ENCODE measurements at regions not wholly inside any gene's neighbourhood (a gene's known extent, or its start where the extent isn't known, plus 50 kb on each side); places are given as distances from the start of the nearest gene placed in this dataset.

DNA sequence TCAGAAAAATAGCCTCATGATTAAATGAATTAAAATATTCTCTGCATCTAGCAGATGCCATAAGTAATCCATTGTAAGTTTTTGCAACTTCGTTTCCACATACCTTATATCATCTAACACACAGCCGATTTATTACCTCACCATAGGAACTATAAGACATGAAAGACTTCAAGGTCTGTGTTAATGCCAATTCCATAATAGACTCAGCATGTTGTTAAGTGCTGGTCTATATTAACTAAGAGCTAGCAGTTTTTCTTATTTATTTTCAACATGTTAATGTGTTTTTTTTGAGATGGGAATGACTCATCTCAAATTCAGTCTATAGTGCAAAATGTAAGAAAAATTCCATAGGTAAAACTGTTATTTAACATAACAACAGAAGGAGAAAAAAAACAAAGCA lies 243.9 kb upstream of the GULP1 start:
- TF ChIP-seq, protein P1, sequence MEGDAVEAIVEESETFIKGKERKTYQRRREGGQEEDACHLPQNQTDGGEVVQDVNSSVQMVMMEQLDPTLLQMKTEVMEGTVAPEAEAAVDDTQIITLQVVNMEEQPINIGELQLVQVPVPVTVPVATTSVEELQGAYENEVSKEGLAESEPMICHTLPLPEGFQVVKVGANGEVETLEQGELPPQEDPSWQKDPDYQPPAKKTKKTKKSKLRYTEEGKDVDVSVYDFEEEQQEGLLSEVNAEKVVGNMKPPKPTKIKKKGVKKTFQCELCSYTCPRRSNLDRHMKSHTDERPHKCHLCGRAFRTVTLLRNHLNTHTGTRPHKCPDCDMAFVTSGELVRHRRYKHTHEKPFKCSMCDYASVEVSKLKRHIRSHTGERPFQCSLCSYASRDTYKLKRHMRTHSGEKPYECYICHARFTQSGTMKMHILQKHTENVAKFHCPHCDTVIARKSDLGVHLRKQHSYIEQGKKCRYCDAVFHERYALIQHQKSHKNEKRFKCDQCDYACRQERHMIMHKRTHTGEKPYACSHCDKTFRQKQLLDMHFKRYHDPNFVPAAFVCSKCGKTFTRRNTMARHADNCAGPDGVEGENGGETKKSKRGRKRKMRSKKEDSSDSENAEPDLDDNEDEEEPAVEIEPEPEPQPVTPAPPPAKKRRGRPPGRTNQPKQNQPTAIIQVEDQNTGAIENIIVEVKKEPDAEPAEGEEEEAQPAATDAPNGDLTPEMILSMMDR (IDR thresholded peaks at IDR 0.05): no peak
- no peak for TF ChIP-seq POLR2A (IDR thresholded peaks at IDR 0.05)

Data from testis (tissue), 2 donors.